ENCODE measurements at regions not wholly inside any gene's neighbourhood (a gene's known extent, or its start where the extent isn't known, plus 50 kb on each side); places are given as distances from the start of the nearest gene placed in this dataset.
A peak's percentile ranks its signal among the peaks of the same experiment; 100 is the strongest.

DNA sequence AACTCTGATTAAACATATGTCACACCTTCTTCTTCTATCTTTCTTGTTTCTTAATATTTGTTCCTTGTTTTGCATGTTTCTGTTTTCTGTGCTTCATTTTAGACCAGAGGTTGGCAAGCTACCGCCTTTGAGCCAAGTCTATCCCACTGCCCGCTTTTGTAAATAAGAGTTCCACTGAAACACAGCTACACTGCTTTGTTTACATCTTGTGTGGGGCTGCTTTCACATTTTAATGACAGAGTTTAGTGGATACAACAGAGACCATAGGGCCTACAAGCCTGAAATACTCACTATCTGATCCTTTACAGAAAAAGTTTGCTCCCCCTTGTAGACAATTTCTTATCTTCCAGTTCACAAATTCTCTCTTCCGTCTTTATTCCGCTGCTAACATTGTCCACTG, 109.4 kb upstream of the SPACA1 start:
- DNase-seq (ENCODE audit: low read depth in 3 of 3): no peak

GRCh38 chr6:87936065-87936464, 111.6 kb upstream of the SPACA1 start:
- no peak for DNase-seq (ENCODE audit: low read depth in 3 of 3)

GRCh38 chr6:87935196-87935595, 112.4 kb upstream of the SPACA1 start:
- DNase-seq (ENCODE audit: low read depth in 3 of 3): no peak

- DNase-seq (ENCODE audit: low read depth in 3 of 3): no peak
These were observed 115.3 kb upstream of the SPACA1 start for GRCh38 chr6:87932361-87932760.

- DNase-seq (ENCODE audit: low read depth in 3 of 3): peak; percentile 25 to 41 (median 37)
These were observed 117.8 kb upstream of the SPACA1 start for GRCh38 chr6:87929843-87930288.

DNA sequence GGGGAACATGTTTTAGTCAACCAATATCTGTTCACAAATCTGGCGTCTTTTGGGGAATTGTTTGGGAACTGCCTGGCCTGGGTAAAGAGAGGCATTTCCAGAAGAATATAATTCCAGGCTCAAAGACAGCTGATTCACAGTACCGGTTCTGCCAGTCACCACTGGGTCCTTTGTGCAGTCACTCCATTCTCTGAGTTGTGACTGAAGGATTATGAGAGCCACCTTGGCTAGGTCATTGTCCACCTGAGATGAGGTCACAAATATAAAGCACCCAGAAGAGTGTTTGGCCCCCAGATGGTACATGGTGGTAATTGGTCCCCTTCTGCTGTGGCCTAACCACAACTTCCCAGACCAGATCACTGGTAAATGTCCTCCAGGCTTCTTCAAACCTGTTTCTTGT, 121.0 kb upstream of the SPACA1 start:
- no peak for DNase-seq (ENCODE audit: low read depth in 3 of 3)

DNA sequence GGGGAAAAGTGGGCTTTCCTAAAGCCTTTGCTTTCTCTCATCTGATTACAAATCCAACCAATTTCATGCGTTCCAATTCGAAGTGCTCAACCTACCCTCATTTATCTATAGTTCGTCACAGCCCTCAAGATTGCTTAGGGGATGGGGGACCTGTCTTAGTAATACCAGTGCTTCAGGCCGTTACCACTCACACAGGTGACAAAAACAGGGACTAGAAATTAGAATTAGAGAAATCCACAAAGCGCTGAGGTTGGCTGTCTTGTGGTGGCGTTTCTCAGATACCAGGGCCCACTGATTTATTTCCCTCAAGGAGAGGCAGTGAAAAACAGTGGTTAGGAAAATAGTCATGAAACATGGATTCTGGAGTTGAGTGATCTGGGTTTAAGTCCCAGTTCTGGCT, 121.6 kb upstream of the SPACA1 start:
- DNase-seq (ENCODE audit: low read depth in 3 of 3): no peak

DNA sequence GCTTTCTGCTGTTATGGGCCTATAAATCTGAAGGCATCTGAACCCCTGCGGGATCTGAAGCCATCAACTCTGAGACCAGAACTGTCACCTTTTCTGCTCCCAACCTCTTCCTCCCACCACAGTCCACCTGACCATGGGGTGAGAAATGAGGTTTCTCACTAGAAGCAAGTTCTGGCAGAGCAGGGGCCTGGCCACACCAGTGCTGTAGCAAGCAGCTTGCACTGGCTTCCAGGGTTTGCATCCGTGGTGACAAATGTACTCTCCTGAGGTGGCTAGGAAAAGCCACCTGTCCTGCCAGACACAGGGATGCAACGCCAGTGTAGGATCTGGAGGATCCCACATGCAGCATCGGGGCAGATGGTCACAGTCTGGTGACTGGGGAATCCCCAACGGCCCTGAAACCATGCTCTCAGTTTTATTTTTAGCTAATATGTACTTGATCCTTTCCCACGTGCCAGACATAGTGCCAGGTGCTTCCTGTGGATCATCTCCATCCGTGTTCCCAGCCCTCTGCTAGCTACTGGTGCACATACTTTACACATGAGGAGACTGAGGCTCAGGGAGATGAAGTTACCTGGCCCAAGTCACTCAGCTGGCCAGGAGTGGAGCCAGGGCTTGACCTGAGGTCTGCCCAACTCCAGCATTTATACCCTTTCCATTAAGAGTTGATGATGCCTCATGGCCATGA, 122.1 kb upstream of the SPACA1 start:
- DNase-seq (ENCODE audit: low read depth in 3 of 3): no peak

DNA sequence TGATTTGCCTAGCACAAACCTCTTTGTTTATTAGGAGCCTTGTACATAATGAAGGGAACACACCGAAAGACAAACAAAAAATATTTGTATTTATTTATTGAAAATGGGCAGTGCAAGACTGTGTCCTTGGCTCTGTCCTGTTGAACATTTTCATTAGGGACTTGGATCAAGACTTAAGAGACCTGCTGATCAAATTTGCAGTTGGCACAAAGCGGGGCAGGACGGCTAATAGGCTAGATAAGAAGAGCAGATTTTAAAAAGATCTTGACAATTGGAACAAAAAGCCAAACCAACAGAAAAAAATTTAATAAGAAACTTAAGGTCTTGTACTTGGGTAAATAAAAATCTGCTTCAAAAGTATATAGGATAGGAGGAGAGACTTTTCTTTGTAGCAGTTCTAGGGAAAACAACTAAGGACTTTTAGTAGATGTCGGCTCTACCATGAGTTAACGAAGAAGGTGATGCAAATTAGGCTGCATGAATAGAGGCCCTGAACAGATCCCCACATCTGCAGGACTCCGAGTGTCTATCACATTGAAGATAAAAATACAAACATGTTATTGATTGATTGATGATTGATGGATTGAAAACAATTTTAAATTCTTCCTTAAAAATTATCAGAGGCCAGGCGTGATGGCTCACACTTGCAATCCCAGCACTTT, 124.1 kb upstream of the SPACA1 start:
- no peak for DNase-seq (ENCODE audit: low read depth in 3 of 3)

DNA sequence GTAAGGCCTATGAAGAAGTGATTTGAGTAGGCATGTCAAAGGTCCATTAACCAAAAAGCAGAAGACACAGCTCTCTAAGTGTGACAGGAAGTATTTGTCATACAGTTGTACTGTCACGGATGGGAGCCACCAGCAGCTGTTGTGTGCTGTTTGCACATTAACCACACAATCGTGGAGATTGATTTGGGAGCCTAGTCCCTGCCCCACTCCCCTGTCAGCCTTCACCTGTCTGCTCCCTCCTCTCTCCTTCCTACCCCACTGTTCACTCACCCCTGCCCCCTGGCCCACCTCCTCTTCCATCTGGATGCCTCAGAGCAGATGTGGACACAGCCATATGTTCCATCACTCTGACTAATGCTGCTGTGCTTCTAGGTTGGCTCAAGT, 124.7 kb upstream of the SPACA1 start:
- DNase-seq (ENCODE audit: low read depth in 3 of 3): no peak

DNA sequence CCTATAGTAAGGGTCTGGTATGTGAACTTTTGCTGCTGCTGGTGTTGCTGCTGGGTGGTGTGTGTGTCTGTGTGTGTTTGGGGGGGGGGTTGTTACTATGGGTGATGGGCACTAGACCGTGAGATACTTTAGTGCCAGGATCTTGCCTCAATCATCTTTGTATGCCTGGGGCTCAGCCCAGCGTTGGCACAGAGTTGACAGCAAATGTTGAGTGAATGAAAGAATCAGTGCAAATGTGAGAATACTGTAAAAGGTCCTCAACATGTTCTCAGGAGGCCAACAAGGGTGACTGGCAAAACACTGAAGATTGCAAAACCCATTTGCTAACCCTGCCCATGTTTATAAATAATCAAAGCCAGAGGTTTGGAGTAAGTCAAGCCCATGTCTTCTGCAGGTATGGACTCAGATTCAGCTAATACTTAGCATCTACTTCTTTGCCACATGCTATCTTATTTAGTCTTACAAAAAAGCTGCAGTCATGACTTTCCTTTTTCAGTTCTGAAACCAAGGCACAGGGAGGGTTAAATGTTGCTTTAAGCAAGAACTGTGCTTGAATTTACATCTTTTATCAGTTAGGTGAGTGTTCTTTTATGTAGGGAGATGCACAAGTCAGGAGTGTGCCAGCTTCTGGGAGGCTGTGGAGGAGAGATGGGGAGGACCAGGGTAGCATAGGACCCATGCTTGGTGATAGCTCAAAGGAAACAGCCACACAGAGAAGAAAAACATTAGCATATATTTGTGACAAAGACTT, 125.3 kb upstream of the SPACA1 start:
- no peak for DNase-seq (ENCODE audit: low read depth in 3 of 3)

GRCh38 chr6:87921034-87921433, 126.6 kb upstream of the SPACA1 start:
- DNase-seq (ENCODE audit: low read depth in 3 of 3): no peak

DNA sequence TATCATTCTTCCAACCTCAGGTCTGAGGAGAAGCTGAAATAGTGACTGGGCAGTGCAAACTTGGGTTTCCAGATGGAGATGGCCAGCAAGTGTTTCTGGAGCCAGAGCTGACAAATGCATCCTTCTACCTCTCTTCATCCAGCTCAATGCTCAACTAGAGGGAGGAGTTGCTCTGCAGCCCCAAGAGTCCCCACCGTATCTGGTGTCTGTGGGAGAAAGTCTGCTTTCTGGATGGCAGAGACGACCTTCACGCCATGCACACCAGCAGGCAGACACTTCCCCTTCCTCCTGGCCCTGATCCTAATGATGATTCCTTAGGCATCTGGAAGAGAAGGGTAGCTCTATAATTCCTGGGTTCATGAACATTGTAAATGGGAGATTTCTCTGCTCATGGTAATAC, 127.4 kb upstream of the SPACA1 start:
- no peak for DNase-seq (ENCODE audit: low read depth in 3 of 3)

- DNase-seq (ENCODE audit: low read depth in 3 of 3): no peak
These were observed 128.2 kb upstream of the SPACA1 start for GRCh38 chr6:87919416-87919815.

GRCh38 chr6:87919001-87919400, 128.6 kb upstream of the SPACA1 start:
- DNase-seq (ENCODE audit: low read depth in 3 of 3): no peak

- no peak for DNase-seq (ENCODE audit: low read depth in 3 of 3)
These were observed 129.1 kb upstream of the SPACA1 start for GRCh38 chr6:87918461-87918941.

DNA sequence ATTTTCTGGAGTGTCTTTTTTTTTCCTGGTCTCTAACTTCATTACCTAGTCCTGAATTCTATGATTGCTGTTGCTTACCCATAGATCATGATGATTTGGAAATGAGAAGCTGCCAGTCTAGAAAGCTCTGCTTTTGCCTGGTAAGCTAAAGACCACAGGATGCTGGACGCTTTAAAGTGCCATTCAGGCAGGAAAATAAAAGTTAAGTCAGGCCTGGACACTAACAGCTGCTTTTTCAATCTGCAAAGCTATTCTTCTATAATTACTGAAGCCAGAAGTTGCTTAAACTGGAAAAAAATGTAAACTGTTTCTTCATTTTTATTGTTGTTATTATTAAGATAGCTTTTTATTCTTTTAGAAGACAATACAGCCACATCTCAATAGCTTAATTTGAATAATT, 129.8 kb upstream of the SPACA1 start:
- DNase-seq (ENCODE audit: low read depth in 3 of 3): no peak

GRCh38 chr6:87916446-87916845, 131.2 kb upstream of the SPACA1 start:
- DNase-seq (ENCODE audit: low read depth in 3 of 3): no peak

GRCh38 chr6:87914637-87915395, 132.8 kb upstream of the SPACA1 start:
- no peak for DNase-seq (ENCODE audit: low read depth in 3 of 3)

DNA sequence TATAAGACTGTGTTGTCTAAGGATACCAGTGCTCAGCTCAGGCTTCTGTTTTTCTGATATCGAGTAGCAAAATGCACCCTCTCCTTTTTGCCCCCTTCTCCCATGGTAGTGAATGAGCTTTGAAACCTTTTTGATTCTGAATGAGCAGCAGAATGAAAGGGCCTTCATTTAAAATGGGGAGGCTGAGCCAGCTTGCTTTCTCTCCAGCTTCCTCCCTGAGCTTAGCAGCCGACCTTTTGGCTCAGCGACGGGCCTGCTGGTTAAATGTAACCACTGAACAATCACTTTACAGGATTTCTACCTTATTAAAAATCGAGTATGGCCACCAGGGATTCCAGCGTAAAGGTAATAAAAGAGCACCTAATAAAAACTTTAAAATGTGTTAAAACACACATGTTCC, 133.7 kb upstream of the SPACA1 start:
- no peak for DNase-seq (ENCODE audit: low read depth in 3 of 3)

DNA sequence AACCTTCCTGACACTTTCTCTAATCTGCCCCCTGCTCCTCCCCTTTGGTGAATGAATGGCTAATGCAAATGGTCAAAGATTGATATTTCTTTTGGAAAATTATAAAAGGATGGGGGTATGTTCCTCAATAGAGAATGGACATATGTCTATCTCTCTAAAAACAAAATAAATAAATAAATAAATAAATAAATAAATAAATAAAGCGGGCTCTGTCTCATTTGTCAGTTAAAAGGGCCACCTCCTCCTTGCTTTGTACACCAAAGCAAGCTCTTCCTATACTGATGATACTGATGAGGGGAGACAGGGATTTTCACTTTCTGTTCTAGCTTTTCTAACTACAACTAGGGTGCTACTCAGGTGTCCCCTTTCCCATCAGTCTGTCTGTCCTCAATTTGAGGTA, 135.5 kb upstream of the SPACA1 start:
- no peak for DNase-seq (ENCODE audit: low read depth in 3 of 3)

DNA sequence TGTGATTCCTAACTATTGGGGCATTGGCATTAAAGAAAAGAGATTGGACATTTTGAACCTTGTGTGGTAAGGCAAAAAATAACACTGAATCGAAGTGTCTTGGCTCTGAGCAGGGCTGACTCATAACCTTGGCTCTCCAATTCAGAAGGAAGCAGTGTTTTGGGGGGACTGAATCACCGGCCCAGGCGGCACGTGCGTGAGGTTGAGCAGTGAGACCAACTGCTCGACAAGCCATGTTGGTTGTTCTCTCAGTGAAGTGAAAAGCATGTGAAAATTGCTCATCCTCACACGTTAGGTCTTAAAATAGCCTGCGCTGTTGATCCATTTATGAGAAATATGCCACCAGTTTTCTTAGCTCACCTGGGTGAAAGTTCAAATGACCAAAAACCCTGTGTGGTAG, 137.8 kb upstream of the SPACA1 start:
- peak in 2 of 3 donors; percentile 12 to 37 for DNase-seq (ENCODE audit: low read depth in 3 of 3)

Data from stimulated activated CD4-positive, alpha-beta T cell treated with anti-CD3 and anti-CD28 coated beads, TNF-alpha, amount 100 ng/mL, for 48 hours (primary cell).